Activated CD4-positive, alpha-beta T cell treated with anti-CD3 and anti-CD28 coated beads for 24 hours (primary cell): ENCODE measurements at regions not wholly inside any gene's neighbourhood (a gene's known extent, or its start where the extent isn't known, plus 50 kb on each side); places are given as distances from the start of the nearest gene placed in this dataset.
"Not testable (repeated sequence)": the region's sequence is repeated elsewhere in the genome, so short reads cannot be mapped to it uniquely, and the experiment has no call there.

Source experiments
- DNase-seq, 2 donors: peaks; one replicate each; pipeline ENCODE4 v3.0.0-alpha.2; 2020; ENCODE audit warnings: low read depth in 2 of 2

- DNase-seq, result no peak
These were observed 137.0 kb upstream of the TP53TG3D start for GRCh38 chr16:32116080-32116479.

- DNase-seq, result not testable (repeated sequence)
These were observed 136.6 kb upstream of the TP53TG3D start for GRCh38 chr16:32116533-32116932.

DNA sequence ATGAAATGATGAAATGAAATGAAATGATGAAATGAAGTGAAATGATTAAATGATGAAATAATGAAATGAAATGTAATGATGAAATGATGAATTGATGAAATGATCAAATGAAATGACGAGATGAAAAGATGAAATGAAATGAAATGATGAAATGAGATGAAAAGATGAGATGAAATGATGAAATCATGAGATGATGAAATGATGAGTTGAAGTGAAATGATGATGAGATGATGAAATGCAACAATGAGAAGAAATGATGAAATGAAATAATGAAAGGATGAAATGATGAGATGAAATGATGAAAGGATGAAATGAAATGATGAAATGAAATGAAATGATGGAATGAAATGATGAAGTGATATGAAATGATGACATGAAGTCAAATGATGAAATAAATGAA is 132.7 kb upstream of the TP53TG3D start:
- DNase-seq, result not testable (repeated sequence)

DNA sequence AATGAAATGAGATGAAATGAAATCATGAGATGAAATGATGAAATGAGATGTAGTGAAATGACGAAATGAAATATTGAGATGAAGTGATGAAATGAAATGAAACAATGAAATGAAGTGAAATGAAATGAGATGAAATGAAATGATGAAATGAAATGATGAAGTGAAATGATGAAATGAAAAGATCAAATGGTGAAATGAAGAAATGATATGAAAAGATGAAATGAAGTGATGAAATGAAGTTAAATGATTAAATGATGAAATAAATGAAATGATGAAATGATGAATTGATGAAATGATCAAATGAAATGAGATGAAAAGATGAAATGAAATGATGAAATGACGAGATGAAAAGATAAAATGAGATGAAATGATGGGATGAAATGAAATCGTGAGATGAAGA is 132.3 kb upstream of the TP53TG3D start:
- DNase-seq, result not testable (repeated sequence)

DNA sequence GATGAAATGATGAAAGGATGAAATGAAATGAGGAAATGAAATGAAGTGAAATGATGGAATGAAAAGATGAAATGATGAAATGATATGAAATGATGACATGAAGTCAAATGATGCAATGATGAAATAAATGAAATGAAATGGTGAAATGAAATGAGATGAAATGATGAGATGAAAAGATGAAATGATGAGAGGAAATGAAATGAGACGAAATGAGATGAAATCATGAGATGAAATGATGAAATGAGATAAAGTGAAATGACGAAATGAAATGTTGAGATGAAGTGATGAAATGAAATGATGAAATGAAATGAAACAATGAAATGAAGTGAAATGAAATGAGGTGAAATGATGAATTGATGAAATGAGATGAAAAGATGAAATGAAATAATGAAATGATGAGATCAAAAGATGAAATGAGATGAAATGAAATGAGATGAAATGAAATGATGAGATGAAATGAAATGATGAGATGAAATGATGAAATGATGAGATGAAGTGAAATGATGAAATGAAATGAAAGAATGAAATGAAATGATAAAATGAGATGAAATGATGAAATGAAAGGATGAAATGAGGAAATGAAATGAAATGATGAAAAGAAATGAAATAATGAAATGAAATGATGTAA is 131.7 kb upstream of the TP53TG3D start:
- DNase-seq, result not testable (repeated sequence)

GRCh38 chr16:32152434-32152833 is 100.7 kb upstream of the TP53TG3D start:
- not testable (repeated sequence) for DNase-seq

DNA sequence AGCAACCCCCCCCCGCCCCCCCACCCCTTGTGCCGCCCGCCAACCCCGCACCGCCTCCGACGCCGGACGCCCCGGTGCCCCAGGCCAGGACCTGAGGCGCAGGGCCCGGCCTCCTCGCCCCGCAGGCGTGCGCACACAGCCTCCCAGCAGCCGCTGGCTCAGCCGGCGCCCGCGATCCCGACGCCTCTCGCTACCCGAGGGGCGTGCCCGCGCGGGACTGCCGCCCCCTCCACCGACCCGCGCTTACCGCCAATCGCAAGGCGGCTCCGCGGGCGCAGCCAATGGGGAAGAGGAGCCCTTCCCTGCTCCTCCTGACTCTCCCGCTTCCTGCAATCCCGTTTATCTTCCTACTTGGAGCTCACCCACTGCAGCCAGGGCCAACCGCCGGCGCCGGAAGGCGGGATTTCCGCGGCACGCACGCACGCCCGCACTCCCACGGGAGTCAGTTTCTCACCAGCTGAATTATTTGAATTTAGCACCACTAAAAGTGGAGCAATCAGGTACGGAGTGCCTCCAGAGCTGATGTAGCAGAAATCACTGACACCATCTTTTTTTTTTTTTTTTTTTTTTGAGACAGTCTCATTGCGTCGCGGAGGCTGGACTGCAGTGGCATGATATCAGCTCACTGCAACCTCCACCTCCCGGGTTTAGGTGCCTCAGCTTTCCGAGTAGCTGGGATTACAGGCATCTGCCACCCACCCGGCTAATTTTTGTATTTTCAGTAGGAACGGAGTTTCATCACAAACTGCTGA is 65.0 kb upstream of the TP53TG3D start:
- DNase-seq, result not testable (repeated sequence)

DNA sequence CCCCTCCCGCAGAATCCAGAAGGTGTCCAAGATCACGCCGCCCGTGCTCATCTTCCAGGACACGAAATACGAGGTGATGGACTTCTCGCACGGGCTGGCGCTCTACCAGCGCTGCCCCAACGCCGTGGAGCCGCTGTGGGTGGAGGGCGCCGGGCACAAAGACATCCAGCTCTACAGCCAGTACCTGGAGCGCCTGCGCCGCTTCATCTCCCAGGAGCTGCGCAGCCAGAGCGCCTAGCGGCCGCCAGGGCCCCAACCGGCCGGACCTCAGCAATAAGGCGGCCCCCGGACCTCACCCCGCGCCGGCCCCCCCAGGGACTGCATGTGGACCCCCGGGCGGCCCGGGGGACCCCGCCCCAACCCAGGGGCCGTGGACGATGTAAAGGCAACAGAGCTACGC is 50.5 kb upstream of the TP53TG3D start:
- DNase-seq, result not testable (repeated sequence)
